Activated CD4-positive, alpha-beta T cell treated with anti-CD3 and anti-CD28 coated beads, Interleukin-2, amount 10 ng/mL, durations not matched to agents 24 days and 14 days (primary cell): ENCODE measurements at regions not wholly inside any gene's neighbourhood (a gene's known extent, or its start where the extent isn't known, plus 50 kb on each side); places are given as distances from the start of the nearest gene placed in this dataset.
"Not testable (repeated sequence)": the region's sequence is repeated elsewhere in the genome, so short reads cannot be mapped to it uniquely, and the experiment has no call there.

Source experiments
- DNase-seq: peaks from one replicate; pipeline ENCODE4 v3.0.0; 2022
- H3K27ac Mint-ChIP-seq: one replicate; pipeline ENCODE4 v1.8.0; 2022; ENCODE audit warnings: mild to moderate bottlenecking, mixed read lengths
- H3K27me3 Mint-ChIP-seq: one replicate; pipeline ENCODE4 v1.8.0; 2022; ENCODE audit warnings: mixed read lengths
- H3K36me3 Mint-ChIP-seq: one replicate; pipeline ENCODE4 v1.8.0; 2022; ENCODE audit warnings: low read depth, mild to moderate bottlenecking, mixed read lengths
- H3K4me1 Mint-ChIP-seq: one replicate; pipeline ENCODE4 v1.8.0; 2021; ENCODE audit warnings: mixed read lengths
- H3K4me3 Mint-ChIP-seq: one replicate; pipeline ENCODE4 v1.8.0; 2022; ENCODE audit warnings: mild to moderate bottlenecking, moderate library complexity, mixed read lengths
- H3K9me3 Mint-ChIP-seq: one replicate; pipeline ENCODE4 v1.8.0; 2021; ENCODE audit warnings: mixed read lengths
- intact Hi-C: fragments of 100-400 bp; cut with micrococcal nuclease; formaldehyde crosslinking; loops from one replicate; pipeline ENCODE4 v1.15.1; 2023

- no peak overlapping the region for H3K27ac Mint-ChIP-seq
- peaks cover 3% of the 10 kb centered on the region for H3K9me3 Mint-ChIP-seq
- H3K4me1 Mint-ChIP-seq, result no peaks in the 10 kb centered on the region
- no peaks in the 10 kb centered on the region for H3K27me3 Mint-ChIP-seq
- DNase-seq, result no peak
- H3K36me3 Mint-ChIP-seq, result no peaks in the 10 kb centered on the region
- no peak overlapping the region for H3K4me3 Mint-ChIP-seq
- intact Hi-C loops, result no loop called here
Observed at GRCh38 chr5:44546286-44546685, 157.1 kb upstream of the FGF10 start.

- Mint-ChIP-seq H3K9me3 (no peaks in the 10 kb centered on the region), H3K27me3 (no peaks in the 10 kb centered on the region), H3K4me1 (no peaks in the 10 kb centered on the region), H3K36me3 (no peaks in the 10 kb centered on the region), H3K4me3 (no peak overlapping the region), H3K27ac (no peak overlapping the region)
- no peak for DNase-seq
- intact Hi-C loops, result no loop called here
Observed at GRCh38 chr5:44543511-44543910, 154.3 kb upstream of the FGF10 start.

- DNase-seq, result no peak
- no peaks in the 10 kb centered on the region for H3K9me3 Mint-ChIP-seq
- intact Hi-C loops, result no loop called here
- H3K4me3 Mint-ChIP-seq, result no peak overlapping the region
- H3K27ac Mint-ChIP-seq, result no peak overlapping the region
- H3K27me3 Mint-ChIP-seq, result no peaks in the 10 kb centered on the region
- H3K36me3 Mint-ChIP-seq, result no peaks in the 10 kb centered on the region
- H3K4me1 Mint-ChIP-seq, result no peaks in the 10 kb centered on the region
Observed at GRCh38 chr5:44542470-44542869, 153.2 kb upstream of the FGF10 start.

DNA sequence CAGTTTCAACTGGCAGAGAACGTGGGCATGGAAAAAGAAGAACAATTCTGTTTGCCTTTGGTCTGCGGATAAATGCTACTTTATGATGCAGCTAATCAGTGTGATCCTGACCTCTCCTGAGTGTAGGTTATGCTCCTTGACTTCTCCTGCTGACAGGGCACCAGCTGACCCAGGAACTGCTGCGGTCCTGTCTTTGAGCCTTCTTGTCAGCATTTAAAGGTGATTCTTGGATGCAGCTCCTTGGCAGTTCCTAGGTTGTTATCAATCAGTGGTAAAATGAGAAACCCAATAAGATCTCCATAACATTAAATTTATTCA, 150.3 kb upstream of the FGF10 start:
- Mint-ChIP-seq H3K27ac (no peak overlapping the region), H3K4me1 (no peaks in the 10 kb centered on the region), H3K4me3 (no peak overlapping the region), H3K9me3 (no peaks in the 10 kb centered on the region), H3K27me3 (no peaks in the 10 kb centered on the region), H3K36me3 (no peaks in the 10 kb centered on the region)
- intact Hi-C loops, result no loop called here
- DNase-seq, result no peak

GRCh38 chr5:44538797-44539601, 149.8 kb upstream of the FGF10 start:
- intact Hi-C loops, result no loop called here
- Mint-ChIP-seq H3K9me3 (no peaks in the 10 kb centered on the region), H3K36me3 (no peaks in the 10 kb centered on the region), H3K27ac (no peak overlapping the region), H3K4me1 (no peaks in the 10 kb centered on the region), H3K4me3 (no peak overlapping the region), H3K27me3 (no peaks in the 10 kb centered on the region)
- DNase-seq, result no peak

GRCh38 chr5:44536650-44537260, 147.5 kb upstream of the FGF10 start:
- Mint-ChIP-seq H3K4me1 (no peaks in the 10 kb centered on the region), H3K27me3 (no peaks in the 10 kb centered on the region), H3K9me3 (peaks cover 1% of the 10 kb centered on the region), H3K4me3 (no peak overlapping the region), H3K27ac (no peak overlapping the region), H3K36me3 (no peaks in the 10 kb centered on the region)
- DNase-seq, result peak; percentile 58
- intact Hi-C loops, result loop anchor here (2.0 kb wide), 1 partner anchor 236 kb away; no protein-coding TSS in a partner anchor

GRCh38 chr5:44535621-44536020, 146.4 kb upstream of the FGF10 start:
- H3K4me3 Mint-ChIP-seq, result no peak overlapping the region
- H3K9me3 Mint-ChIP-seq, result peaks cover 4% of the 10 kb centered on the region
- H3K27ac Mint-ChIP-seq, result no peak overlapping the region
- no peaks in the 10 kb centered on the region for H3K27me3 Mint-ChIP-seq
- no peaks in the 10 kb centered on the region for H3K4me1 Mint-ChIP-seq
- no peaks in the 10 kb centered on the region for H3K36me3 Mint-ChIP-seq
- intact Hi-C loops, result loop anchor here (2.0 kb wide), 1 partner anchor 237 kb away; no protein-coding TSS in a partner anchor
- no peak for DNase-seq

DNA sequence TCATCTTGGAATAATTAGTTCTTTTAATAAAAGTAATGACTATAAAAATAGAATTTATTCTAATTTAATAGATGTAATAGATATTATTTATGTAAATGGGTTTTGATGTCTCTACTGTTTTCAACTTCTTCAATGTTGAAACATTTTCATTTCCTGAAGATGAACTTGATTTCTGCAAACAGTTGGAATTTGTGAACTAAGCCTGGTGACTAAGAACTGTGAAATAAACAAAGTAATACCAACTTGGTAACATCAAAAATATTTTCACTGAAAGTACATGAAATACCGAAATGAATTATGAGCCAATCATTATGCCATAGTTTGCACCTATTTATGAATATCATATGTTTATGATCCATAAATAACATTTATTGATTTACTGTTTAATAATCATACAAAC, 143.8 kb upstream of the FGF10 start:
- intact Hi-C loops, result no loop called here
- no peak for DNase-seq
- Mint-ChIP-seq H3K36me3 (no peaks in the 10 kb centered on the region), H3K9me3 (peaks cover 4% of the 10 kb centered on the region), H3K4me1 (no peaks in the 10 kb centered on the region), H3K27ac (no peak overlapping the region), H3K27me3 (no peaks in the 10 kb centered on the region), H3K4me3 (no peak overlapping the region)

DNA sequence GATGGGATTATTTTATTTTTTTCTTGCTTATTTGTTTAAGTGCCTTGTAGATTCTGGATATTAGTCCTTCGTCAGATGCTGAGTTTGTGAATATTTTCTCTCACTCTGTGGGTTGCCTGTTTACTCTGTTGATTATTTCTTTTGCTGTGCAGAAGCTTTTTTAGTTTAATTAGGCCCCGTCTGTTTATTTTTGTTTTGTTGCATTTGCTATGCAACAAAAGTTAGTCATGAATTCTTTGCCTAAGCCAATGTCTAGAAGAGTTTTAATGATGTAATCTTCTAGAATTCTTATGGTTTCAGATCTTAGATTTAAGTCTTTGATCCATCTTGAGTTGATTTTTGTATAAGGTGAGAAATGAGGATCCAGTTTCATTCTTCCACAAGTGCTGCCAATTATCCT, 142.5 kb upstream of the FGF10 start:
- DNase-seq, H3K4me1 Mint-ChIP-seq, intact Hi-C loops: not testable (repeated sequence)

DNA sequence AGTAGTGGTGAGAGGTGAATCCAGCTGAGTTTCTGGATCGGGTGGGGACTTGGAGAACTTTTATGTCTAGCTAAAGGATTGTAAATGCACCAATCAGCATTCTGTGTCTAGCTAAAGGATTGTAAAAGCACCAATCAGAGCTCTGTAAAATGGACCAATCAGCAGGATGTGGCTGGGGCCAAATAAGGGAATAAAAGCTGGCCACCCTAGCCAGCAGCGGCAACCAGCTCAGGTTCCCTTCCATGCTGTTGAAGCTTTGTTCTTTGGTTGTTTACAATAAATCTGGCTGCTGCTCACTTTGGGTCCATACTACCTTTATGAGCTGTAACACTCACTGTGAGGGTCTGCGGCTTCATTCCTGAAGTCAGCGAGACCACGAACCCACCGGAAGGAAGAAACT, 141.6 kb upstream of the FGF10 start:
- H3K36me3 Mint-ChIP-seq, H3K4me3 Mint-ChIP-seq, intact Hi-C loops, DNase-seq, H3K27ac Mint-ChIP-seq, H3K4me1 Mint-ChIP-seq, H3K27me3 Mint-ChIP-seq, H3K9me3 Mint-ChIP-seq: not testable (repeated sequence)

More for the DNA sequence above, 142.5 kb upstream of the FGF10 start:
- H3K36me3 Mint-ChIP-seq, H3K9me3 Mint-ChIP-seq, H3K27ac Mint-ChIP-seq, H3K4me3 Mint-ChIP-seq, H3K27me3 Mint-ChIP-seq: not testable (repeated sequence)

DNA sequence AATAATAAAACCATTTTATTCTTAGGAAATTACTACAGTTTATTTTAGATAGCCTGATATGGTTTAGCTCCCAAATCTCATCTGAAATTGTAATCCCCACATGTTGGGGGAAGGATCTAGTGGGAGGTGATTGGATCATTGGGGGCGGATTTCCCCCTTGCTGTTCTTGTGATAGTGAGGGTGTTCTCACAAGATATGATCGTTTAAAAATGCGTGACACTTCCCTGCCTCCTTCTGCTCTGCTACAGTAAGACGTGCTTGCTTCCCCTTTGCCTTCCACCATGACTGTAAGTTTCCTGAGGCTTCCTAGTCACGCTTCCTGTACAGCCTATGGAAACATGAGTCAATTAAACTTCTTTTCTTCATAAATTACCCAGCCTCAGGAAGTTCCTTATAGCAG, 122.4 kb upstream of the FGF10 start:
- DNase-seq, result no peak
- Mint-ChIP-seq H3K4me1 (no peaks in the 10 kb centered on the region), H3K9me3 (peaks cover 3% of the 10 kb centered on the region), H3K27me3 (no peaks in the 10 kb centered on the region), H3K36me3 (no peaks in the 10 kb centered on the region), H3K27ac (no peak overlapping the region), H3K4me3 (no peak overlapping the region)
- intact Hi-C loops, result no loop called here

- no peaks in the 10 kb centered on the region for H3K27me3 Mint-ChIP-seq
- no peaks in the 10 kb centered on the region for H3K4me1 Mint-ChIP-seq
- intact Hi-C loops, result no loop called here
- H3K27ac Mint-ChIP-seq, result no peak overlapping the region
- DNase-seq, result no peak
- H3K36me3 Mint-ChIP-seq, result no peaks in the 10 kb centered on the region
- no peak overlapping the region for H3K4me3 Mint-ChIP-seq
- H3K9me3 Mint-ChIP-seq, result no peaks in the 10 kb centered on the region
Observed at GRCh38 chr5:44506561-44506960, 117.3 kb upstream of the FGF10 start.

GRCh38 chr5:44499381-44499780, 110.2 kb upstream of the FGF10 start:
- no peak overlapping the region for H3K27ac Mint-ChIP-seq
- no peaks in the 10 kb centered on the region for H3K9me3 Mint-ChIP-seq
- no peak overlapping the region for H3K4me3 Mint-ChIP-seq
- H3K36me3 Mint-ChIP-seq, result no peaks in the 10 kb centered on the region
- intact Hi-C loops, result no loop called here
- no peaks in the 10 kb centered on the region for H3K27me3 Mint-ChIP-seq
- no peaks in the 10 kb centered on the region for H3K4me1 Mint-ChIP-seq
- DNase-seq, result no peak

DNA sequence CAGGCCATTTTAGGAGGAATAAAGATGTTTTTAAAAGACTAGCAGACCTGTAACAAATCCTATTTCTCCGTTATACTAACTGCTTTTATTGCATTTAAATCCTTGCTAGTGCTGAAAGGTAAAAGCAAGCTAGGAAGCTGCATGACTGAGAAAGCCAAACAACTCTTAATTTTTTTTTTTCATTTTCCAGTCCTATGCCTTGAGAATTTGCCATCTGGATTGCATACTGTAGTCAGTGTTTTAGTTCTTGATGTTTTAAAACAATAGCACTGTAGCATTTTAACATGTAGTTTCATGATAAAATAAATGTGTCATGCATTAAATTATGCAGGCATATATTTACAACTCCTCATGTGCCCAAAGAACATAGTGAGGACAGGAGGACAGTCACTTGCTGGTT, 108.4 kb upstream of the FGF10 start:
- DNase-seq, result no peak

GRCh38 chr5:44495280-44495679, 106.1 kb upstream of the FGF10 start:
- Mint-ChIP-seq H3K27me3 (no peaks in the 10 kb centered on the region), H3K4me1 (no peaks in the 10 kb centered on the region), H3K27ac (no peak overlapping the region), H3K9me3 (peaks cover 4% of the 10 kb centered on the region), H3K36me3 (no peaks in the 10 kb centered on the region), H3K4me3 (no peak overlapping the region)
- intact Hi-C loops, result no loop called here
- DNase-seq, result no peak

More for the DNA sequence above, 108.4 kb upstream of the FGF10 start:
- H3K4me3 Mint-ChIP-seq, result no peak overlapping the region
- H3K9me3 Mint-ChIP-seq, result no peaks in the 10 kb centered on the region
- H3K27ac Mint-ChIP-seq, result no peak overlapping the region
- no peaks in the 10 kb centered on the region for H3K4me1 Mint-ChIP-seq
- H3K36me3 Mint-ChIP-seq, result no peaks in the 10 kb centered on the region
- intact Hi-C loops, result no loop called here
- H3K27me3 Mint-ChIP-seq, result no peaks in the 10 kb centered on the region
